AG04449 (cell line): ENCODE measurements at regions not wholly inside any gene's neighbourhood (a gene's known extent, or its start where the extent isn't known, plus 50 kb on each side); places are given as distances from the start of the nearest gene placed in this dataset.

Experiments used
- CTCF ChIA-PET: fragments of 350-600 bp; formaldehyde crosslinking; extraction: SDS; loops from one replicate; lab custom pipeline; 2021; ENCODE audit warnings: antibody characterized with exemption; lab: Yijun Ruan, JAX
- POLR2A ChIA-PET: fragments of 400-600, 350-600 bp; formaldehyde crosslinking; extraction: SDS; loops from one replicate; lab custom pipeline; 2020; ENCODE audit warnings: antibody characterized with exemption, inconsistent platforms; lab: Yijun Ruan, JAX
- DNase-seq: peaks from one replicate; pipeline ENCODE4 v3.0.0-alpha.2; 2010; ENCODE audit warnings: low read depth, low spot score
- H3K4me3 ChIP-seq: 2 replicates; pipeline ENCODE4 v1.5.1; 2011; ENCODE audit warnings: low read depth, mild to moderate bottlenecking, control low read depth, low read length
- TF ChIP-seq, protein P1 (sequence below): IDR thresholded peaks from one replicate; pipeline ENCODE4 v1.5.1; 2011; ENCODE audit warnings: mild to moderate bottlenecking, moderate library complexity, low read length, control low read depth, inconsistent platforms; ENCODE audit not compliant: insufficient read depth; ENCODE audit errors: missing control alignments

DNA sequence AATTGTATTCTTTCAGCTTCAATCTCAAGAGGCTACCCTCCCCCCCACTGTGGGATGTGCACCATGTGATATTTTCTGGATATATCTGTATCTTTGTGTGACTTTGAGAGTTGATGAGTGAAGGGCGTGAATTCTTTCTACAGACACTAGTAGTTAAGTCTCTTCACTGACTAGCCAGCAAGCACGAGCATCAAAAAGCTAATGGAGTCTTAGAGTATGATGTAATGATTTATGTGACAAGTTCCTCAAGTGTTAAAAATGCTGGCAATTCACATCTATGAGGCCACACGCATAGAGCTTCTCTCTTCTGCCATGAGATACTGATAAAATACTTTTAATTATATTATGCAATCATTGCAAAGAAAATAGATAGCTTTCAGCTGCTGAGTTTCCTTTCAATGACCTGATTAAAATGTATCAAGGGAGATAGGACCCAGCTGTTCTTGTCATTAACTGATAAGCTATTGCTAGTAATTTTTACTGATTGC lies 304.8 kb downstream of the TRIB2 start:
- no peak for DNase-seq
- TF ChIP-seq, protein P1, sequence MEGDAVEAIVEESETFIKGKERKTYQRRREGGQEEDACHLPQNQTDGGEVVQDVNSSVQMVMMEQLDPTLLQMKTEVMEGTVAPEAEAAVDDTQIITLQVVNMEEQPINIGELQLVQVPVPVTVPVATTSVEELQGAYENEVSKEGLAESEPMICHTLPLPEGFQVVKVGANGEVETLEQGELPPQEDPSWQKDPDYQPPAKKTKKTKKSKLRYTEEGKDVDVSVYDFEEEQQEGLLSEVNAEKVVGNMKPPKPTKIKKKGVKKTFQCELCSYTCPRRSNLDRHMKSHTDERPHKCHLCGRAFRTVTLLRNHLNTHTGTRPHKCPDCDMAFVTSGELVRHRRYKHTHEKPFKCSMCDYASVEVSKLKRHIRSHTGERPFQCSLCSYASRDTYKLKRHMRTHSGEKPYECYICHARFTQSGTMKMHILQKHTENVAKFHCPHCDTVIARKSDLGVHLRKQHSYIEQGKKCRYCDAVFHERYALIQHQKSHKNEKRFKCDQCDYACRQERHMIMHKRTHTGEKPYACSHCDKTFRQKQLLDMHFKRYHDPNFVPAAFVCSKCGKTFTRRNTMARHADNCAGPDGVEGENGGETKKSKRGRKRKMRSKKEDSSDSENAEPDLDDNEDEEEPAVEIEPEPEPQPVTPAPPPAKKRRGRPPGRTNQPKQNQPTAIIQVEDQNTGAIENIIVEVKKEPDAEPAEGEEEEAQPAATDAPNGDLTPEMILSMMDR = no peak
- ChIA-PET POLR2A (no interaction called here), CTCF (interaction anchor here (0.9 to 1.7 kb wide), 2 partner anchors 10 to 15 kb away, joined by 3 to 10 read pairs; no protein-coding TSS in a partner anchor)
- no peak overlapping the region for H3K4me3 ChIP-seq

DNA sequence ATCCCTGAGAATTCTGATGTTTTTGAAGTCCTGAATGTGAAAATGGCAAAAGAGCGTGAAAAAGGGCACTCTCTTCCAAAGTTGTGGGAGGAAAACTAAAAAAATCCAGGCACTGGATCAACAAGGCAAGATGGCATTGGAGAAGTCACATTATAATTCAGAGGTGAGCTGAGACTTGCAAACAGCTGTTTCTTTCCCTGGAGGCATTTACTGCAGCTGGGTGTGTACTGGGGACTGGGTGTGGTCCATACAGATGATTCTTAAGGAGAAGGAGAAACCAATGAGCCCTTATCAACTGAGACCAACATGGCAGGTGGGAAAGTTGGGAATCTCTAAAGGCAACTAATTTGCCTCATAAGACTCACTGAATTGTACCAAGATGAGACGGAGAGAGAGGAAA lies 313.9 kb downstream of the TRIB2 start:
- CTCF ChIA-PET = no interaction called here

GRCh38 chr2:13034861-13035260 lies 318.1 kb downstream of the TRIB2 start:
- ChIA-PET CTCF (no interaction called here), POLR2A (no interaction called here)
- TF ChIP-seq, protein P1 = no peak

More for the DNA sequence above, 313.9 kb downstream of the TRIB2 start:
- H3K4me3 ChIP-seq = no peak overlapping the region
- POLR2A ChIA-PET = no interaction called here
- no peak for DNase-seq
- TF ChIP-seq, protein P1 = no peak

DNA sequence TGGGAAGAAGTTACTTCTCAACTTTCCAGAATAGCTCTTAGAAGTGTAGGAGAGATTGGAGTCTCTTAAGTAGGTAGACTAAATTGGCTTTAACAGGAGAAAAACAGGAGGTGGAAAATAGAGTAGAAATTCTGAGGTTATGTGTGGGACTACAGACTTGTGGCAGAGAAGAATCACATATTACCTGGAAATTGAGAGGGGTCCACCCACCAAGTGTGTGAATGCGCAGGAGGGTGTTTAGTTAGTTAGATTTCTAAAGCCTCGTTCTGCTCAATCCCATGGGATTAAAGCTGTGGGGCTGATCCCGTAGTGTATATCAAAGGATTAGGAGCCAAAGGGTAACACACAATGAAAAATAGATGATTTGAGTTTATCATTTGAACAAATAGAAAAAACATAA lies 319.1 kb downstream of the TRIB2 start:
- H3K4me3 ChIP-seq = no peak overlapping the region
- POLR2A ChIA-PET = no interaction called here
- CTCF ChIA-PET = interaction anchor here (0.6 to 1.3 kb wide), 3 partner anchors 9 to 15 kb away, joined by 4 to 9 read pairs (median 4); no protein-coding TSS in a partner anchor
- TF ChIP-seq, protein P1 = no peak
- DNase-seq = no peak

More at GRCh38 chr2:13034861-13035260, 318.1 kb downstream of the TRIB2 start:
- DNase-seq = peak; percentile 3
- no peak overlapping the region for H3K4me3 ChIP-seq

DNA sequence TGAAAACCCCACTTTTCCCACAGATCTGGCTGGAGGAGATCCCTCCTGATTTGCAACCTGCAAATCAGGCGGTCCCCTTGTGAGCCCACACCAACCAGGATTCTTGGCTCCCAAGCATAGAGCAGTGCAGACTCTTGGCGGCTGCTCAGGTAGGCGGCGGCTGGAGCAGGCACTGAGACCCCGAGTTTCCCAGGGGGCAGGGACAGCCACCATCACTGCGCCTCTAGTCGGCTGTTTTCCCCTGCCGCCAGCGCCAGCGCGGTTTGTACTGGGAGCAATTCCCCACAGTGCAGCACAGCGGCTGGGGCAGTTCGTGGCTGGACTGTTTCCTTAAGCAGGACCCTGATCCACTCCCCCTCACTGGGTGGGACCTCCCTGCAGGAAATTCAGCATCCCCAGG lies 323.3 kb downstream of the TRIB2 start:
- H3K4me3 ChIP-seq = no peak overlapping the region
- POLR2A ChIA-PET = no interaction called here
- CTCF ChIA-PET = interaction anchor here (1.2 kb wide), 1 partner anchor 11 kb away, joined by 5 read pairs; no protein-coding TSS in a partner anchor
- DNase-seq = no peak
- TF ChIP-seq, protein P1 = no peak

GRCh38 chr2:13046557-13047165 lies 329.9 kb downstream of the TRIB2 start:
- POLR2A ChIA-PET = no interaction called here
- CTCF ChIA-PET = interaction anchor here (1.1 to 4.0 kb wide), 3 partner anchors 10 to 326 kb away, joined by 3 to 21 read pairs (median 9); no protein-coding TSS in a partner anchor

More at GRCh38 chr2:13046557-13047165, 329.9 kb downstream of the TRIB2 start:
- TF ChIP-seq, protein P1 = no peak
- no peak for DNase-seq
- H3K4me3 ChIP-seq = no peak overlapping the region
